Glomerular visceral epithelial cell (primary cell): ENCODE measurements at regions not wholly inside any gene's neighbourhood (a gene's known extent, or its start where the extent isn't known, plus 50 kb on each side); places are given as distances from the start of the nearest gene placed in this dataset.

ENCODE experiments used
- DNase-seq: peaks from one replicate; pipeline ENCODE4 v3.0.0-alpha.2; 2016; ENCODE audit errors: extremely low spot score

GRCh38 chr12:113766131-113766878, 199.8 kb downstream of the RBM19 start:
- no peak for DNase-seq

- DNase-seq, result no peak
Observed at GRCh38 chr12:113764661-113765060, 201.5 kb downstream of the RBM19 start.

- no peak for DNase-seq
Observed at GRCh38 chr12:113762882-113763816, 203.0 kb downstream of the RBM19 start.

GRCh38 chr12:113762155-113762881, 203.8 kb downstream of the RBM19 start:
- no peak for DNase-seq

- DNase-seq, result no peak
Observed at GRCh38 chr12:113759135-113759534, 207.0 kb downstream of the RBM19 start.

- no peak for DNase-seq
Observed at GRCh38 chr12:113758165-113758924, 207.8 kb downstream of the RBM19 start.

GRCh38 chr12:113757221-113758002, 208.7 kb downstream of the RBM19 start:
- DNase-seq, result no peak

GRCh38 chr12:113756609-113757008, 209.5 kb downstream of the RBM19 start:
- no peak for DNase-seq

GRCh38 chr12:113755098-113755497, 211.0 kb downstream of the RBM19 start:
- DNase-seq, result no peak

- no peak for DNase-seq
Observed at GRCh38 chr12:113751513-113751912, 214.6 kb downstream of the RBM19 start.

- no peak for DNase-seq
Observed at GRCh38 chr12:113749433-113749815, 216.7 kb downstream of the RBM19 start.

- no peak for DNase-seq
Observed at GRCh38 chr12:113748707-113749432, 217.3 kb downstream of the RBM19 start.

- DNase-seq, result no peak
Observed at GRCh38 chr12:113747017-113747416, 219.1 kb downstream of the RBM19 start.

- no peak for DNase-seq
Observed at GRCh38 chr12:113744802-113745395, 221.2 kb downstream of the RBM19 start.

- DNase-seq, result no peak
Observed at GRCh38 chr12:113742801-113743200, 223.3 kb downstream of the RBM19 start.

- no peak for DNase-seq
Observed at GRCh38 chr12:113740699-113741098, 225.4 kb downstream of the RBM19 start.

GRCh38 chr12:113735131-113735530, 231.0 kb downstream of the RBM19 start:
- no peak for DNase-seq

- no peak for DNase-seq
Observed at GRCh38 chr12:113734503-113734902, 231.6 kb downstream of the RBM19 start.

GRCh38 chr12:113732916-113733315, 233.2 kb downstream of the RBM19 start:
- no peak for DNase-seq

GRCh38 chr12:113727651-113728061, 238.5 kb downstream of the RBM19 start:
- no peak for DNase-seq
